22Rv1 (cell line): ENCODE measurements at regions not wholly inside any gene's neighbourhood (a gene's known extent, or its start where the extent isn't known, plus 50 kb on each side); places are given as distances from the start of the nearest gene placed in this dataset.

ENCODE experiments used
- ZFX ChIP-seq: fragments of 450-650 bp; IDR thresholded peaks from 2 replicates; pipeline ENCODE4 v1.6.1; 2017; ENCODE audit warnings: antibody characterized with exemption, borderline replicate concordance
- TF ChIP-seq, protein P1 (sequence below): fragments of 450-650 bp; IDR thresholded peaks from 2 replicates; pipeline ENCODE4 v1.5.1; 2017; ENCODE audit warnings: mild to moderate bottlenecking

DNA sequence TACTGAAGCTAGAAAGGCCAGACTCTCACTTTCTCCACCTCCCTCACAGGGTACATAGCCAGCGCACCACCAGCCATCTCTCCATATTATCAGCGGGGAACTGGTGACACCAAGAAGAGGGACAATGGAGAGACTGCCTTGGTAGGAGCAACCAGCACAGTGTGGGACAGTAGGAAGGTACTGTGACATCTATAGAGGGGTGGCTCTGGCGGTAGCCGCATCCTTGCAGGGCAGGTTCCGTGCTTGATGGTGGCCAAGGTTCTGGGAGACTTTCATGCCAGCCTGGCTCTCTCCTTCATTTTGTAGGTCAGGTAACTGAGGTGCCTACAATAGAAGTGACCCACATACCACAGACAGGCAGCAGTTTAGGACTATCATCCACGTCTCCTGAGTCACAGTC, 65.5 kb upstream of the SMIM23 start:
- TF ChIP-seq, protein P1, sequence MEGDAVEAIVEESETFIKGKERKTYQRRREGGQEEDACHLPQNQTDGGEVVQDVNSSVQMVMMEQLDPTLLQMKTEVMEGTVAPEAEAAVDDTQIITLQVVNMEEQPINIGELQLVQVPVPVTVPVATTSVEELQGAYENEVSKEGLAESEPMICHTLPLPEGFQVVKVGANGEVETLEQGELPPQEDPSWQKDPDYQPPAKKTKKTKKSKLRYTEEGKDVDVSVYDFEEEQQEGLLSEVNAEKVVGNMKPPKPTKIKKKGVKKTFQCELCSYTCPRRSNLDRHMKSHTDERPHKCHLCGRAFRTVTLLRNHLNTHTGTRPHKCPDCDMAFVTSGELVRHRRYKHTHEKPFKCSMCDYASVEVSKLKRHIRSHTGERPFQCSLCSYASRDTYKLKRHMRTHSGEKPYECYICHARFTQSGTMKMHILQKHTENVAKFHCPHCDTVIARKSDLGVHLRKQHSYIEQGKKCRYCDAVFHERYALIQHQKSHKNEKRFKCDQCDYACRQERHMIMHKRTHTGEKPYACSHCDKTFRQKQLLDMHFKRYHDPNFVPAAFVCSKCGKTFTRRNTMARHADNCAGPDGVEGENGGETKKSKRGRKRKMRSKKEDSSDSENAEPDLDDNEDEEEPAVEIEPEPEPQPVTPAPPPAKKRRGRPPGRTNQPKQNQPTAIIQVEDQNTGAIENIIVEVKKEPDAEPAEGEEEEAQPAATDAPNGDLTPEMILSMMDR = no peak
- no peak for TF ChIP-seq ZFX
